Aorta (tissue), 5 donors: ENCODE measurements at regions not wholly inside any gene's neighbourhood (a gene's known extent, or its start where the extent isn't known, plus 50 kb on each side); places are given as distances from the start of the nearest gene placed in this dataset.
"Not testable (repeated sequence)": the region's sequence is repeated elsewhere in the genome, so short reads cannot be mapped to it uniquely, and the experiment has no call there.

Experiments
- ATAC-seq: fragments of 200-7000 bp; cut with Tn5 transposase; one replicate; pipeline ENCODE4 v1.9.1; 2022; ENCODE audit warnings: moderate library complexity; ENCODE audit not compliant: low FRiP score
- DNase-seq, 2 donors: peaks; one replicate each; pipeline ENCODE4 v3.0.0-alpha.2; 2020
- H3K27ac ChIP-seq, 2 donors: one replicate each; pipeline ENCODE4 v1.5.1; 2013; ENCODE audit warnings: low read length in 2 of 2, mild to moderate bottlenecking in 2 of 2, moderate library complexity in 2 of 2, control low read depth in 1 of 2, inconsistent platforms in 1 of 2, low read depth in 1 of 2
- H3K27me3 ChIP-seq, 2 donors: one replicate each; pipeline ENCODE4 v1.6.1; 2013; ENCODE audit warnings: control low read depth in 1 of 2, low read length in 1 of 2, mild to moderate bottlenecking in 1 of 2, moderate library complexity in 1 of 2; ENCODE audit not compliant: insufficient read depth in 2 of 2, control insufficient read depth in 1 of 2
- H3K36me3 ChIP-seq, 2 donors: one replicate each; pipeline ENCODE4 v1.6.1; 2013; ENCODE audit warnings: control low read depth in 1 of 2, low read length in 1 of 2, mild to moderate bottlenecking in 1 of 2; ENCODE audit not compliant: insufficient read depth in 2 of 2, control insufficient read depth in 1 of 2
- H3K4me1 ChIP-seq, 2 donors: one replicate each; pipeline ENCODE4 v1.6.1; 2013; ENCODE audit warnings: low read length in 2 of 2, control low read depth in 1 of 2, mild to moderate bottlenecking in 1 of 2, moderate library complexity in 1 of 2; ENCODE audit not compliant: insufficient read depth in 2 of 2, control insufficient read depth in 1 of 2
- H3K4me3 ChIP-seq, 2 donors: one replicate each; pipeline ENCODE4 v1.5.1; 2013; ENCODE audit warnings: low read length in 2 of 2, control low read depth in 1 of 2, mild to moderate bottlenecking in 1 of 2
- H3K9me3 ChIP-seq: one replicate; pipeline ENCODE4 v1.6.1; 2013; ENCODE audit warnings: mild to moderate bottlenecking, low read length; ENCODE audit not compliant: control insufficient read depth
- WGBS, 2 donors: extraction: QIAGEN DNeasy Blood & Tissue Kit; methylation state at CpG; one replicate each; pipeline ENCODE4 v1.1.7; 2013; 5-methylcytosine and 5-hydroxymethylcytosine counted together
- intact Hi-C, 2 donors: fragments of 100-400 bp; cut with DNase I; formaldehyde crosslinking; loops; one replicate each; pipeline versions ENCODE4 v1.14.2 to v1.15.0; 2022
- donor health status: healthy with polysubstance abuse.
- donor health status: Bipolar disorder and iron deficiency.
- donor health status: DM: no; HTN: no; CAD: no.
- donor health status: DM: no; HTN: no; CAD: no.
- donor health status: DM: yes; HTN: yes; CAD: no.

- H3K27ac ChIP-seq, intact Hi-C loops: not testable (repeated sequence)
- ATAC-seq, result peak; percentile 4
Observed at GRCh38 chr16:88151859-88152843, 200.9 kb downstream of the BANP start.

GRCh38 chr16:88152879-88153278 lies 201.6 kb downstream of the BANP start:
- H3K9me3 ChIP-seq, H3K4me1 ChIP-seq, H3K27ac ChIP-seq, H3K4me3 ChIP-seq, H3K36me3 ChIP-seq, ATAC-seq, intact Hi-C loops, H3K27me3 ChIP-seq: not testable (repeated sequence)
- DNase-seq, result peak; percentile 36 to 67
- WGBS, 2 donors, result 53 to 66% methylated on average over 16 to 20 of the region's 20 CpGs

More at GRCh38 chr16:88151859-88152843, 200.9 kb downstream of the BANP start:
- H3K36me3 ChIP-seq, H3K9me3 ChIP-seq, H3K27me3 ChIP-seq, H3K4me3 ChIP-seq, H3K4me1 ChIP-seq: not testable (repeated sequence)
- DNase-seq, result peak; percentile 22 to 48
- WGBS, 2 donors, result 48 to 50% methylated on average over 25 to 27 of the region's 27 CpGs

- H3K4me1 ChIP-seq, H3K9me3 ChIP-seq, intact Hi-C loops, H3K27me3 ChIP-seq, ATAC-seq, H3K27ac ChIP-seq, H3K36me3 ChIP-seq, H3K4me3 ChIP-seq: not testable (repeated sequence)
- DNase-seq, result peak; percentile 30 to 57
- WGBS, 2 donors, result 92 to 94% methylated on average over 10 to 12 of the region's 12 CpGs
Observed at GRCh38 chr16:88153516-88153915, 202.3 kb downstream of the BANP start.

DNA sequence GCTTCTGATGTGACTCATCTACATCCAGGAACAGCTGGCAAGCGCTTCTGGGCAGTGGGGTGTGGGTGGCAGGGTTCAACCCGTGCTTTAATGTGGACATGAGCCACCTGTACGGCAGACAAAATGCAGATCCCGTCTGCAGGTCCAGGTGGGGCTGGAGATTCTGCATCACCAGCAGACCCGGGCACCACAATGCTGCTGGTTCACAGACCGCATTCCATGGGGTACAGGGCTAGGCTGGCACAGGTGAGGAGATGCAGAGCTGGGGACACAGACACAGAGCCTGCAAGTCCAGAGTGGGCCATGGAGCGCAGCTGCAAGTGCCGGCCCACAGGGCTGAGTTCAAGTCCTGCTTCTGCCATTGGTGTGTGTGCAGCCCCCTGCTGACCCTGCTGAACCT lies 203.7 kb downstream of the BANP start:
- DNase-seq, result peak; percentile 26 to 31
- H3K27me3 ChIP-seq, H3K27ac ChIP-seq, ATAC-seq, H3K4me3 ChIP-seq, intact Hi-C loops, H3K9me3 ChIP-seq, H3K36me3 ChIP-seq, H3K4me1 ChIP-seq: not testable (repeated sequence)
- WGBS, 2 donors, result 85 to 90% methylated on average over 8 of the region's 8 CpGs

- ATAC-seq, H3K27ac ChIP-seq, H3K4me3 ChIP-seq, H3K27me3 ChIP-seq, H3K4me1 ChIP-seq, intact Hi-C loops, H3K36me3 ChIP-seq, H3K9me3 ChIP-seq: not testable (repeated sequence)
- 91% methylated on average over 10 of the region's 10 CpGs for WGBS, 2 donors
- DNase-seq, result peak; percentile 8 to 23
Observed at GRCh38 chr16:88155681-88156080, 204.4 kb downstream of the BANP start.

DNA sequence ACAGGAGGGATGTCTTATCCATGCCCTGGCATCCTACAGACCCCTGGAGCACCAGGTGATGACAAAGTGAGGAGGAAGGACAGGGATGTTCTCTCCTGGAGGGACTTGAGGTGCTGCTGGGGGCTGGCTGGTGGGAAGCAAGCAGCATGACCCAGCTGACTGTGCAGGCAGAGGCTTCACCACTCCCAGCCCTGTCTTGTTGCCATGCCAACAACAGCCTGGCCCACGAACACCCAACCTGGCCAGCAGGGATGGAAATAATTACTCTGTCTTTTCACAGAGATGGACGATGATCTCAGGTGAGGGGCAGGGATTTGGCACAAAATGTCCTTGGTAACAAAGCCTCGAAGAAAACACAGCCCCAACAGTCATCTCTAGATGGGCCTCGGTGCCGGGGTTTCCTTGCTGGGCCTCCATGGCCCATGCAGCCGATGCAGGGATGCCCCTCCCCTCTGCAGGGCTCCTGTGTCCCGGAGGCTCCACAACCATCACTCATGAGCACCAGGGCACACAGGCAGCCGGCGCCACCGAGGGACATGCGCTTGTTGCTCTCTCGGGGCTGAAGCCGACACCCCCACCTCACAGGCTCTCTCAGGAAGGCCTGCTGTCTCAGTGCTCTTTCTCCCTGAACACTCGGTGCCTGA lies 205.5 kb downstream of the BANP start:
- H3K9me3 ChIP-seq, H3K36me3 ChIP-seq, H3K4me3 ChIP-seq, ATAC-seq, H3K27me3 ChIP-seq, intact Hi-C loops, H3K4me1 ChIP-seq, H3K27ac ChIP-seq: not testable (repeated sequence)
- WGBS, 2 donors, result 67 to 77% methylated on average over 5 to 10 of the region's 14 CpGs
- peak; percentile 3 to 46 for DNase-seq

DNA sequence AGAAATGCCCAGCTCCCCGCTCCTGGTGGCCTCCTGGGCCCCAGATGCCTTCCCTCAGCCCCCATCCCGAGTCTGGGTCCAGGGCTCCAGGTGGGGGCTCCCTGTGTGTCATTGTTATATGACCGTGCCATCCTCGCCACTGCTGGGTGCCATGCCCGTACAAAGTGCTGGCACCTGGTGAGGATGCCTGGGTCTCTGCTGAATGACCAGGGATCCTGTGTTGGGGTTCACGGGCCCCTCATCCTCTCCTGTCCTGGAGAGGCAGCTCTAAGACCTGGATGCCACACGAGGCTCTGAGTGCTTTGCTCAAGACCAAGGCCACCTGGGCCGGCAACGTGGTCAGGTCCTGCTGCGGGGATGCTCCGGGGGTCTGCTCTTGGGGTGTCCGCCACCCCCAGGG lies 206.5 kb downstream of the BANP start:
- H3K9me3 ChIP-seq, H3K27ac ChIP-seq, H3K4me1 ChIP-seq, H3K4me3 ChIP-seq, H3K27me3 ChIP-seq, H3K36me3 ChIP-seq, intact Hi-C loops, ATAC-seq: not testable (repeated sequence)
- DNase-seq, result peak; percentile 13 to 25
- WGBS, 2 donors, result 84 to 86% methylated on average over 7 to 12 of the region's 12 CpGs

DNA sequence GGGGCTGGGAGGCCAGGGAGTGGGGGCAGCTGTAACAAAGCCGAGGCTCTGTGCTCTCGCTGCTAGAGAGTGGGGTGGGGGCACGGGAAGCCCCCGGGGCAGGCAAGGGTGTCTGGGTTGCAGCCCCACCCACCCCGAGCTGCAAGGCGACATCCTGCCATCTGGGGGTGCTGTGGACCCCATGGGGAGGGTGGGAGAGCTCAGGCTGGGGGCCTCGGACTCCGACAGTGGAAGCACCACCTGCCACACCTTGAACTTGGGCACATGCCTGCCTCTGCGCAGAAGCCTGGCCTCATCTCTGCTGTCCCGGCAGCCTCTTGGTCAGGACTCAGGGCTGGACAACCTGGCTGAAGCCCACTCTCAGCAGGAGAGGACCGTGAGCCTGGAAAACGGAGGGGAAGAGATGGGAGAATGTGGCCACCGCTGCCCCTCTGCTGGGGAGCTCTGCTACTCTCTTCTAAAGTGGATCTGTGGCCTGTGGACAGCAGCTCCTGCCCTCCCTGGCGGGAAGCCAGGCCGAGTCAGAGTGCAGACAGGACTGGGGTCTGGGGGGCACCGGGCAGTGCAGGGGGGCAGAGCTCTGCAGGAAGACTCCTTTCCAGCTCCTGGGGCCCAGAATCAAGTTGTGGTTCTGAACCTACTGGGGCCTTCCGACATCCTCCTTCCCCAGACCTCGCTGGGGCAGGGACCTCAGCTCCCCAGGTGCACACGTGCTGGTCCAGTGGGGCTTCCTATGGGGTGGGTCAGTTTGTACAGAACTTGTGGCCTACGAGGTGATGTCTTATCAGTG lies 207.2 kb downstream of the BANP start:
- H3K4me1 ChIP-seq, intact Hi-C loops, ATAC-seq, H3K36me3 ChIP-seq, H3K9me3 ChIP-seq, H3K27ac ChIP-seq, H3K4me3 ChIP-seq, H3K27me3 ChIP-seq: not testable (repeated sequence)
- DNase-seq, result peak; percentile 30 to 71
- WGBS, 2 donors, result 78% methylated on average over 18 to 20 of the region's 20 CpGs
